ENCODE measurements at regions not wholly inside any gene's neighbourhood (a gene's known extent, or its start where the extent isn't known, plus 50 kb on each side); places are given as distances from the start of the nearest gene placed in this dataset.

DNA sequence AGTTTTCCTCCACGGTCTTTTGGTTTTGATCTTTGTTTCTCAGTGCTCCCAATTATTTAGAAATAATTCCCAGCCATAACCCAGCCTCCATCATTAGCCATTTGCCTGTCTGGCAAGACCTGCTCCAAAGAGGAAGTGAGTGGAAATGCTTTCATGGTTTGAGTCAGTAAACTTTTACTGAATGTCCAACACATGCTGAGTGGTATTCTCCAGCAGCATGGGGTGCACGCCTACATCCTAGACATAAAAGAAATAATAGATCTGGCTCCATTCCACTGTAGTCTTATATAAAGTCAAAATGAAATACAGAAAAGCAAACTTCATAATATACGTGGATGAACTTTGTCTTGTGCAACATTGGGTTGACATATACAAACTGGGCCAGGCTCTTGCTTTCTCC lies 757.2 kb downstream of the TLE1 start:
- no peaks in the 10 kb centered on the region for H3K9me3 ChIP-seq

DNA sequence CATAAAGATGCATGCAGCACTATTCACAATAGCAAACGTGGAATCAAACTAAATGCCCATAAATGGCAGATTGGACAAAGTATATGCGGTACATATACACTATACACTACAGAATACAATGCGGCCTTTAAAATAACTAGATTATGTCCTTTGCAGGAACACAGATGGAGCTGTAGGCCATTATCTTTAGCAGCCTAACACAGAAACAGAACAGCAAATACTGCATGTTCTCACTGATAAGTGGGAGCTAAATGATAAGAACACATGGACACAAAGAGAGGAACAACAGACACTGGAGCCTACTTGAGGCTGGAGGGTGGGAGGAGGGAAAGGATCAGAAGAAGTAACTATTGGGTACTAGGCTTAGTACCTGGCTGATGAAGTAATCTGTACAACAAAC lies 758.2 kb downstream of the TLE1 start:
- TF ChIP-seq, protein P1, sequence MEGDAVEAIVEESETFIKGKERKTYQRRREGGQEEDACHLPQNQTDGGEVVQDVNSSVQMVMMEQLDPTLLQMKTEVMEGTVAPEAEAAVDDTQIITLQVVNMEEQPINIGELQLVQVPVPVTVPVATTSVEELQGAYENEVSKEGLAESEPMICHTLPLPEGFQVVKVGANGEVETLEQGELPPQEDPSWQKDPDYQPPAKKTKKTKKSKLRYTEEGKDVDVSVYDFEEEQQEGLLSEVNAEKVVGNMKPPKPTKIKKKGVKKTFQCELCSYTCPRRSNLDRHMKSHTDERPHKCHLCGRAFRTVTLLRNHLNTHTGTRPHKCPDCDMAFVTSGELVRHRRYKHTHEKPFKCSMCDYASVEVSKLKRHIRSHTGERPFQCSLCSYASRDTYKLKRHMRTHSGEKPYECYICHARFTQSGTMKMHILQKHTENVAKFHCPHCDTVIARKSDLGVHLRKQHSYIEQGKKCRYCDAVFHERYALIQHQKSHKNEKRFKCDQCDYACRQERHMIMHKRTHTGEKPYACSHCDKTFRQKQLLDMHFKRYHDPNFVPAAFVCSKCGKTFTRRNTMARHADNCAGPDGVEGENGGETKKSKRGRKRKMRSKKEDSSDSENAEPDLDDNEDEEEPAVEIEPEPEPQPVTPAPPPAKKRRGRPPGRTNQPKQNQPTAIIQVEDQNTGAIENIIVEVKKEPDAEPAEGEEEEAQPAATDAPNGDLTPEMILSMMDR (IDR thresholded peaks at IDR 0.05), result no peak
- Histone ChIP-seq H3K27ac (no peak overlapping the region), H3K4me3 (no peak overlapping the region), H3K36me3 (no peaks in the 10 kb centered on the region), H3K4me1 (no peaks in the 10 kb centered on the region), H3K27me3 (no peaks in the 10 kb centered on the region), H3K9me3 (no peaks in the 10 kb centered on the region), H3K9ac (ENCODE audit: low read depth in 2 of 2, low read length in 2 of 2) (no peak overlapping the region)
- intact Hi-C loops (cut with DNase I), result no loop called here
- DNase-seq, result no peak

More for the DNA sequence above, 757.2 kb downstream of the TLE1 start:
- no peak for DNase-seq
- H3K9ac ChIP-seq (ENCODE audit: low read depth in 2 of 2, low read length in 2 of 2), result no peak overlapping the region
- H3K36me3 ChIP-seq, result no peaks in the 10 kb centered on the region
- H3K4me1 ChIP-seq, result no peaks in the 10 kb centered on the region
- intact Hi-C loops (cut with DNase I), result no loop called here
- H3K27ac ChIP-seq, result no peak overlapping the region
- no peak overlapping the region for H3K4me3 ChIP-seq
- TF ChIP-seq, protein P1 (IDR thresholded peaks at IDR 0.05), result no peak
- no peaks in the 10 kb centered on the region for H3K27me3 ChIP-seq

DNA sequence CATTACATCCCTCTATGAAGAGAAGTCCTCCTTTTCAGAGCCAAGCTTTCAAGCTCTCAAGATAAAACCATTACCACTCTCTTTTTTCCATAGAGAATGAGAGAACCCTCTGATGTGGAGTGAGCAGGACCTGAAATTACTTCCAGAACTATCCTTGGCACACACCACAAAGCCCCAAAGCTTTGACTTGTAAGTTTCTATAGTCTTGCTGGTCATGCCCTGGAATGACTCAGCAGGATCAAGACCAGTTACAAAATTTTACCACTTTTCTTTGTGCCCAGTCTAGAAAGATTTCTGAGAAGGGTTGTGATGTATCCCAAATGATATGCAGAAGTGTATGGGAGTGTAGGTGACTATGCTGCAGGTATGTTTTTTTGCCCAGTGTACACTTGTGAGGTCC lies 760.6 kb downstream of the TLE1 start:
- no peaks in the 10 kb centered on the region for H3K9me3 ChIP-seq
- TF ChIP-seq, protein P1 (IDR thresholded peaks at IDR 0.05), result no peak

DNA sequence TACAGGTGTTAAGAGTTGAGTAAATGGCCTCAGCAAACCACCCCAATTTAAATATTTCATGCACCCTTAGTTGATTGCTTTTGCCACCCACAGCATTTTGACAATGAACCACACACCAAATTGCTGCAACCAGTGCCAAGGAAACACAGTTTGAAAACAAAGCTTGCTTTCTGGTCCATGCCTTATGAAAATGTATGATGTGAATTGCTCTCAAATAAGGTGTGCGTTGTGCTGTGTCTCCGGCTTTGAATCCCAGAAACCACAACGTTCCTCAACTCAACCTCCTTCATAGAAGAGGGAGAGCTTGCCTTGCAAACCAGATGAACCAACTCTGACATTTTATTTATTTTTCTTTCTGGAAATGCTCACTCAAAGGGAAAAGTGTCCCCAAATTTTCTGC lies 762.7 kb downstream of the TLE1 start:
- H3K9me3 ChIP-seq, result no peaks in the 10 kb centered on the region
- no peaks in the 10 kb centered on the region for H3K4me1 ChIP-seq
- intact Hi-C loops (cut with DNase I), result no loop called here
- no peak overlapping the region for H3K9ac ChIP-seq (ENCODE audit: low read depth in 2 of 2, low read length in 2 of 2)
- no peak for DNase-seq
- TF ChIP-seq, protein P1 (IDR thresholded peaks at IDR 0.05), result no peak
- no peaks in the 10 kb centered on the region for H3K27me3 ChIP-seq
- no peaks in the 10 kb centered on the region for H3K36me3 ChIP-seq
- no peak overlapping the region for H3K4me3 ChIP-seq
- no peak overlapping the region for H3K27ac ChIP-seq

More for the DNA sequence above, 760.6 kb downstream of the TLE1 start:
- H3K36me3 ChIP-seq, result no peaks in the 10 kb centered on the region
- no peak for DNase-seq
- intact Hi-C loops (cut with DNase I), result no loop called here
- no peaks in the 10 kb centered on the region for H3K4me1 ChIP-seq
- no peak overlapping the region for H3K27ac ChIP-seq
- H3K9ac ChIP-seq (ENCODE audit: low read depth in 2 of 2, low read length in 2 of 2), result no peak overlapping the region
- H3K27me3 ChIP-seq, result no peaks in the 10 kb centered on the region
- H3K4me3 ChIP-seq, result no peak overlapping the region

DNA sequence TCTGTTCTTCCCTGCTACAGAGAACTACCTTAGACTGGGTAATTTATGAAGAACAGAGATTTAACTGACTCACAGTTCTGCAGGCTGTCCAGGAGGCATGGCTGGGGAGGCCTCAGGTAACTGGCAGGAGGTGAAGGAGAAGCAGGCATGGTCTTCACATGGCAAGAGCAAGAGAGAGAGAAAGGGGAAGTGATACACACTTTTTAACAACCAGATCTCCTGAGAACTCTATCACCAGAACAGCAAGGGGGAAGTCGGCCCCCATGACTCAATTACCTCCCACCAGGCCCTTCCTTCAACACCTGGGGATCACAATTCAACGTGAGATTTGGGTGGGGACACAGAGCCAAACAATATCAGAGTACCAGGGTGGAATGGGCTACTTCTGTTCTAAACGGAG lies 766.8 kb downstream of the TLE1 start:
- Histone ChIP-seq H3K4me3 (no peak overlapping the region), H3K27ac (no peak overlapping the region)
- intact Hi-C loops (cut with DNase I), result no loop called here

More for the DNA sequence above, 766.8 kb downstream of the TLE1 start:
- Histone ChIP-seq H3K27me3 (no peaks in the 10 kb centered on the region), H3K9ac (ENCODE audit: low read depth in 2 of 2, low read length in 2 of 2) (no peak overlapping the region), H3K36me3 (no peaks in the 10 kb centered on the region), H3K4me1 (no peaks in the 10 kb centered on the region), H3K9me3 (no peaks in the 10 kb centered on the region)
- TF ChIP-seq, protein P1 (IDR thresholded peaks at IDR 0.05), result no peak
- DNase-seq, result no peak
